PC-3 (cell line): ENCODE measurements at regions not wholly inside any gene's neighbourhood (a gene's known extent, or its start where the extent isn't known, plus 50 kb on each side); places are given as distances from the start of the nearest gene placed in this dataset.
"Not testable (repeated sequence)": the region's sequence is repeated elsewhere in the genome, so short reads cannot be mapped to it uniquely, and the experiment has no call there.

ENCODE experiments used
- ATAC-seq: fragments of 200-7000 bp; cut with Tn5 transposase; 2 replicates; pipeline ENCODE4 v1.9.1; 2020; ENCODE audit warnings: mild to moderate bottlenecking, moderate library complexity
- BruUV-seq: library from RNA; stranded (reverse); fragments of 400-500 nt; replicated peaks from 2 replicates; lab custom pipeline; 2021; lab: Mats Ljungman, UMichigan
- CTCF ChIA-PET: fragments of 300-600 bp; sonication (Branson Sonifier 250); formaldehyde crosslinking; loops from one replicate; lab custom pipeline; 2022; ENCODE audit warnings: antibody characterized with exemption; lab: Charles Lee
- POLR2A ChIA-PET: fragments of 300-600 bp; sonication (Branson Sonifier 250); formaldehyde crosslinking; loops from one replicate; lab custom pipeline; 2022; ENCODE audit warnings: antibody characterized with exemption; ENCODE audit not compliant: unreplicated experiment; lab: Charles Lee
- DNase-seq: peaks from one replicate; pipeline ENCODE4 v3.0.0-alpha.2; 2015
- H2AFZ ChIP-seq: fragments of 300-600 bp; sonication (generic); 2 replicates; pipeline ENCODE4 v1.6.0; 2016; ENCODE audit warnings: antibody characterized with exemption, low read length
- H3F3A ChIP-seq: fragments of 300-600 bp; sonication (generic); one replicate; pipeline ENCODE4 v1.6.0; 2017; ENCODE audit warnings: antibody characterized with exemption, low read length, control low read depth, mild to moderate bottlenecking; ENCODE audit not compliant: unreplicated experiment
- H3K27ac ChIP-seq: fragments of 300-600 bp; sonication (generic); 2 replicates; pipeline ENCODE4 v1.5.1; 2016; ENCODE audit warnings: mild to moderate bottlenecking, low read length
- H3K27me3 ChIP-seq: fragments of 300-600 bp; sonication (generic); 2 replicates; pipeline ENCODE4 v1.6.1; 2016; ENCODE audit warnings: low read length, mixed read lengths
- H3K36me3 ChIP-seq: fragments of 300-600 bp; sonication (generic); 2 replicates; pipeline ENCODE4 v1.6.1; 2016; ENCODE audit warnings: low read depth, mixed run types, low read length, mixed read lengths
- H3K4me1 ChIP-seq: fragments of 300-600 bp; sonication (generic); 2 replicates; pipeline ENCODE4 v1.5.1; 2016; ENCODE audit warnings: low read length; ENCODE audit not compliant: insufficient read depth
- H3K4me2 ChIP-seq: fragments of 300-600 bp; sonication (generic); 2 replicates; pipeline ENCODE4 v1.6.0; 2016; ENCODE audit warnings: low read length
- H3K4me3 ChIP-seq: fragments of 300-600 bp; sonication (generic); 2 replicates; pipeline ENCODE4 v1.5.1; 2016; ENCODE audit warnings: mild to moderate bottlenecking, low read length, mixed read lengths
- H3K79me2 ChIP-seq: fragments of 300-600 bp; sonication (generic); 2 replicates; pipeline ENCODE4 v1.6.1; 2017; ENCODE audit warnings: low read length, mixed read lengths
- H3K9ac ChIP-seq: fragments of 300-600 bp; sonication (generic); 2 replicates; pipeline ENCODE4 v1.6.0; 2016; ENCODE audit warnings: mild to moderate bottlenecking, low read length
- H3K9me2 ChIP-seq: fragments of 300-600 bp; sonication (generic); replicated peaks from 2 replicates; pipeline ENCODE4 v1.6.1; 2016; ENCODE audit warnings: mixed run types, low read length, mixed read lengths
- H3K9me3 ChIP-seq: fragments of 300-600 bp; sonication (generic); 2 replicates; pipeline ENCODE4 v1.6.1; 2016; ENCODE audit warnings: low read length, mixed read lengths
- H4K20me1 ChIP-seq: fragments of 300-600 bp; sonication (generic); 2 replicates; pipeline ENCODE4 v1.6.1; 2016; ENCODE audit warnings: low read length, mixed read lengths
- CTCF ChIP-seq: fragments of 300-600 bp; sonication (generic); conservative IDR thresholded peaks from 2 replicates; pipeline ENCODE4 v1.5.1; 2017; ENCODE audit warnings: antibody characterized with exemption, low read depth, mild to moderate bottlenecking, low read length
- EZH2 ChIP-seq: fragments of 300-600 bp; sonication (generic); IDR thresholded peaks from one replicate; pipeline ENCODE4 v1.6.1; 2017; ENCODE audit warnings: antibody characterized with exemption, mild to moderate bottlenecking, low read length; ENCODE audit not compliant: unreplicated experiment
- EZH2phosphoT487 ChIP-seq: fragments of 300-600 bp; sonication (generic); IDR thresholded peaks from 2 replicates; pipeline ENCODE4 v1.6.1; 2018; ENCODE audit warnings: mild to moderate bottlenecking, antibody characterized with exemption, low read length, borderline replicate concordance
- intact Hi-C: fragments of 100-400 bp; cut with micrococcal nuclease; formaldehyde crosslinking; loops from 2 replicates; pipeline ENCODE4 v1.9.0; 2023

- no peak for TF ChIP-seq EZH2phosphoT487
- TF ChIP-seq CTCF = no peak
- no peak for TF ChIP-seq EZH2
- Histone ChIP-seq H3F3A (no peaks in the 10 kb centered on the region), H3K27ac (no peak overlapping the region), H3K9me2 (no peaks in the 10 kb centered on the region), H3K79me2 (no peaks in the 10 kb centered on the region), H3K36me3 (no peaks in the 10 kb centered on the region), H2AFZ (no peak overlapping the region), H3K4me2 (no peak overlapping the region), H3K9ac (no peak overlapping the region), H3K4me3 (no peak overlapping the region), H3K4me1 (peaks cover 18% of the 10 kb centered on the region), H4K20me1 (no peaks in the 10 kb centered on the region), H3K9me3 (no peaks in the 10 kb centered on the region), H3K27me3 (no peaks in the 10 kb centered on the region)
- ATAC-seq (no peak), DNase-seq (no peak)
- no TSS peak for BruUV-seq
- ChIA-PET CTCF (no interaction called here), POLR2A (interaction anchor here (0.6 kb wide), 1 partner anchor 505 kb away, joined by 3 read pairs; the partner anchor contains the start of gene CITED2)
- intact Hi-C loops = loop anchor here (5.0 kb wide), 1 partner anchor 1042 kb away; no protein-coding TSS in a partner anchor
Measured at GRCh38 chr6:139879823-139880356, 505.4 kb upstream of the CITED2 start.

GRCh38 chr6:139879241-139879640 lies 504.8 kb upstream of the CITED2 start:
- CTCF ChIA-PET, H3K27me3 ChIP-seq, intact Hi-C loops, DNase-seq, H3K9me2 ChIP-seq, H3K4me2 ChIP-seq, POLR2A ChIA-PET, H2AFZ ChIP-seq, H3K9me3 ChIP-seq, BruUV-seq, H3K9ac ChIP-seq, ATAC-seq, H3F3A ChIP-seq, H3K4me3 ChIP-seq, H3K79me2 ChIP-seq, H3K27ac ChIP-seq, H4K20me1 ChIP-seq, H3K36me3 ChIP-seq: not testable (repeated sequence)
- peaks cover 18% of the 10 kb centered on the region for H3K4me1 ChIP-seq

DNA sequence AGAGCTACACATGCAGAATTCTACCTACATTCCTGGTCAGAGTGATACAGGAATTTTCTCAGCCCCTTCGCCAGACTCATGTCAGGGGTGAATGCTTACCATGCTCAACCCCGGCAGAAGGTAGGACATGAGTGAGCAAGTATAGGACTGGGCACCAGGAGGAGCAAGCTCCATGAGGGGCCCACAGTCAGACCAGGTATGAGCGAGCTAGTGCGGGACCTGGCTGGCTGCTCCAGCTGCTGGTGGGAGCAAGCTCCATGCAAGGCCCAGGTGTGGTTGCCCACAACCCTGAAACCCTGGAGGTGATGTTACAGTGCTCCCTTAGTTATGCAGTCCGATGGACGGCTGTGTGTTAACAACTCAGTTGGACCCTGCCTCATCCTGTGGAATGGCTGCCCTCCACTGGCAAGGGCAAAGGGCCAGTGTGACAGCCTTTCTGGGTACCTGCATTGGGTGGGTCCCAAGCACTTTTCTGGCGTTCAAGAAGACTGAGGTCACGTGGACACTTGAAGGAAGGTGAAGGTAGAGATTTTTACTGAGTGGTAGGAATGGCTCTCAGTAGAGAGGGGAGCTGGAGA lies 503.5 kb upstream of the CITED2 start:
- DNase-seq (no peak), ATAC-seq (no peak)
- Histone ChIP-seq H3K9me3 (no peaks in the 10 kb centered on the region), H3K9ac (no peak overlapping the region), H3K27me3 (no peaks in the 10 kb centered on the region), H4K20me1 (no peaks in the 10 kb centered on the region), H3K79me2 (no peaks in the 10 kb centered on the region), H3K4me1 (peaks cover 11% of the 10 kb centered on the region), H3K4me3 (no peak overlapping the region), H3K4me2 (no peak overlapping the region), H2AFZ (no peak overlapping the region), H3K36me3 (no peaks in the 10 kb centered on the region), H3K9me2 (no peaks in the 10 kb centered on the region), H3K27ac (no peak overlapping the region), H3F3A (no peaks in the 10 kb centered on the region)
- ChIA-PET CTCF (no interaction called here), POLR2A (no interaction called here)
- no TSS peak for BruUV-seq
- intact Hi-C loops = no loop called here
- TF ChIP-seq CTCF (no peak), EZH2 (no peak), EZH2phosphoT487 (no peak)
